ENCODE measurements at regions not wholly inside any gene's neighbourhood (a gene's known extent, or its start where the extent isn't known, plus 50 kb on each side); places are given as distances from the start of the nearest gene placed in this dataset.

- Histone ChIP-seq H3K18ac (ENCODE audit: low read depth, low read length) (no peak overlapping the region), H3K9me3 (ENCODE audit: control insufficient read depth, insufficient read depth, low read length) (no peaks in the 10 kb centered on the region), H4K20me1 (ENCODE audit: insufficient read depth, low read length) (no peaks in the 10 kb centered on the region), H4K8ac (ENCODE audit: low read depth in 2 of 2, low read length in 2 of 2) (no peak overlapping the region), H2AK9ac (replicated peaks; ENCODE audit: low read depth, low read length, poor library complexity) (no peak overlapping the region), H3K4ac (ENCODE audit: low read depth, low read length) (no peak overlapping the region), H2BK5ac (ENCODE audit: low read depth, low read length, poor library complexity, severe bottlenecking) (no peak overlapping the region), H3K79me1 (ENCODE audit: low read depth in 1 of 2, low read length in 2 of 2) (no peaks in the 10 kb centered on the region), H3K23ac (ENCODE audit: low read depth, low read length) (no peak overlapping the region), H3K4me3 (ENCODE audit: insufficient read depth, low read depth, low read length) (no peak overlapping the region), H3K9me1 (ENCODE audit: insufficient read depth, low read length) (no peaks in the 10 kb centered on the region), H2BK20ac (ENCODE audit: low read depth, low read length) (no peak overlapping the region), H3K36me3 (ENCODE audit: control insufficient read depth, insufficient read depth, low read length) (no peaks in the 10 kb centered on the region), H3K56ac (ENCODE audit: extremely low read depth, insufficient read depth, low read length) (no peak overlapping the region), H4K5ac (ENCODE audit: low read depth, low read length) (no peak overlapping the region), H4K91ac (ENCODE audit: insufficient read depth, low read depth, low read length) (no peak overlapping the region), H3K27ac (ENCODE audit: insufficient read depth, low read length) (no peak overlapping the region), H3K9ac (ENCODE audit: low read depth, low read length) (no peak overlapping the region), H2AK5ac (ENCODE audit: low read depth, low read length) (no peak overlapping the region), H3K14ac (replicated peaks; ENCODE audit: low read depth, low read length) (no peak overlapping the region), H2BK15ac (ENCODE audit: low read depth, low read length) (no peak overlapping the region), H3K4me2 (ENCODE audit: low read depth, low read length) (no peak overlapping the region), H3K27me3 (ENCODE audit: control insufficient read depth, insufficient read depth, low read length) (peaks cover 11% of the 10 kb centered on the region; the same call in 1 of the 2 replicates), H2AFZ (replicated peaks; ENCODE audit: low read length, poor library complexity) (no peak overlapping the region), H2BK120ac (ENCODE audit: low read depth, low read length) (no peak overlapping the region), H3K4me1 (ENCODE audit: control insufficient read depth, insufficient read depth, low read length) (no peaks in the 10 kb centered on the region)
- in situ Hi-C loops (cut with MboI; ENCODE audit: low sequenced_read_pairs) (no loop called here), intact Hi-C loops (cut with micrococcal nuclease) (no loop called here), dilution Hi-C loops (cut with HindIII; ENCODE audit: low sequenced_read_pairs, unreplicated experiment) (no loop called here)
- POLR2A ChIA-PET (ENCODE audit: unreplicated experiment) = no interaction called here
- TF ChIP-seq FOS (IDR thresholded peaks at IDR 0.05; ENCODE audit: low read depth, low read length) = no peak
- no peak for TF ChIP-seq CTCF (conservative IDR thresholded peaks at IDR 0.05; ENCODE audit: low read depth, low read length)
- TF ChIP-seq MAZ (IDR thresholded peaks at IDR 0.05; ENCODE audit: borderline replicate concordance, low read depth, low read length) = no peak
- no peak for TF ChIP-seq POLR2A (IDR thresholded peaks at IDR 0.05; ENCODE audit: low read depth, low read length)
- no peak for TF ChIP-seq RFX5 (IDR thresholded peaks at IDR 0.05; ENCODE audit: low read depth, low read length)
- CTCF ChIA-PET = no interaction called here
- no CpG with 5 or more reads among the region's 6 CpGs for WGBS, 2 experiments (ENCODE audit: extremely low coverage in 2 of 2, insufficient read length in 1 of 2)
- ATAC-seq (ENCODE audit: low read depth) (no peak), DNase-seq (no peak)
- no TSS peak for BruUV-seq (replicated peaks)
Observed at GRCh38 chr3:24831221-24831620, 336.6 kb upstream of the THRB start.
